ENCODE measurements at regions not wholly inside any gene's neighbourhood (a gene's known extent, or its start where the extent isn't known, plus 50 kb on each side); places are given as distances from the start of the nearest gene placed in this dataset.

GRCh38 chr6:40705354-40705753, 118.2 kb upstream of the LRFN2 start (continued):
- TF ChIP-seq GTF2I (CRISPR knock-in tag; conservative IDR thresholded peaks at IDR 0.05) (no peak), HMGA2 (CRISPR knock-in tag; IDR thresholded peaks at IDR 0.05) (no peak)

- no peak overlapping the region for H3K4me3 Mint-ChIP-seq
- DNase-seq (ENCODE audit: low spot score) (no peak), ATAC-seq (no peak)
- H3K27me3 Mint-ChIP-seq (ENCODE audit: low read depth) = peaks cover 3% of the 10 kb centered on the region
- peaks cover 26% of the 10 kb centered on the region for H3K4me1 Mint-ChIP-seq
- no peak overlapping the region for H3K27ac Mint-ChIP-seq
- no peaks in the 10 kb centered on the region; the same call in 1 of the 2 replicates for H3K9me3 Mint-ChIP-seq
- H3K36me3 Mint-ChIP-seq = no peaks in the 10 kb centered on the region
- TF ChIP-seq ZMAT4 (CRISPR knock-in tag; IDR thresholded peaks at IDR 0.05) (no peak), ATF6 (CRISPR knock-in tag; IDR thresholded peaks at IDR 0.05) (no peak), AR (CRISPR knock-in tag; IDR thresholded peaks at IDR 0.05) (no peak), CREB1 (CRISPR knock-in tag; IDR thresholded peaks at IDR 0.05) (no peak), MYBL2 (CRISPR knock-in tag; IDR thresholded peaks at IDR 0.05) (no peak), ZNF423 (CRISPR knock-in tag; IDR thresholded peaks at IDR 0.05) (no peak), ELF4 (CRISPR knock-in tag; IDR thresholded peaks at IDR 0.05; ENCODE audit: low read depth) (no peak), JUN (CRISPR knock-in tag; IDR thresholded peaks at IDR 0.05) (no peak), FOXK1 (CRISPR knock-in tag; IDR thresholded peaks at IDR 0.05) (no peak), USF1 (CRISPR knock-in tag; IDR thresholded peaks at IDR 0.05) (no peak), GTF2I (CRISPR knock-in tag; conservative IDR thresholded peaks at IDR 0.05) (no peak), USF2 (CRISPR knock-in tag; IDR thresholded peaks at IDR 0.05) (no peak), NR2C2 (CRISPR knock-in tag; IDR thresholded peaks at IDR 0.05) (no peak), ZNF512 (CRISPR knock-in tag; IDR thresholded peaks at IDR 0.05; ENCODE audit: borderline replicate concordance) (no peak), ZNF219 (CRISPR knock-in tag; IDR thresholded peaks at IDR 0.05; ENCODE audit: borderline replicate concordance) (no peak), MXD4 (CRISPR knock-in tag; IDR thresholded peaks at IDR 0.05; ENCODE audit: borderline replicate concordance) (no peak), NFYB (CRISPR knock-in tag; conservative IDR thresholded peaks at IDR 0.05; ENCODE audit: low read depth) (no peak)
- TF ChIP-seq, protein P1, sequence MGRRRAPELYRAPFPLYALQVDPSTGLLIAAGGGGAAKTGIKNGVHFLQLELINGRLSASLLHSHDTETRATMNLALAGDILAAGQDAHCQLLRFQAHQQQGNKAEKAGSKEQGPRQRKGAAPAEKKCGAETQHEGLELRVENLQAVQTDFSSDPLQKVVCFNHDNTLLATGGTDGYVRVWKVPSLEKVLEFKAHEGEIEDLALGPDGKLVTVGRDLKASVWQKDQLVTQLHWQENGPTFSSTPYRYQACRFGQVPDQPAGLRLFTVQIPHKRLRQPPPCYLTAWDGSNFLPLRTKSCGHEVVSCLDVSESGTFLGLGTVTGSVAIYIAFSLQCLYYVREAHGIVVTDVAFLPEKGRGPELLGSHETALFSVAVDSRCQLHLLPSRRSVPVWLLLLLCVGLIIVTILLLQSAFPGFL (CRISPR knock-in tag; IDR thresholded peaks at IDR 0.05; ENCODE audit: borderline replicate concordance) = no peak
- TF ChIP-seq, protein P2, sequence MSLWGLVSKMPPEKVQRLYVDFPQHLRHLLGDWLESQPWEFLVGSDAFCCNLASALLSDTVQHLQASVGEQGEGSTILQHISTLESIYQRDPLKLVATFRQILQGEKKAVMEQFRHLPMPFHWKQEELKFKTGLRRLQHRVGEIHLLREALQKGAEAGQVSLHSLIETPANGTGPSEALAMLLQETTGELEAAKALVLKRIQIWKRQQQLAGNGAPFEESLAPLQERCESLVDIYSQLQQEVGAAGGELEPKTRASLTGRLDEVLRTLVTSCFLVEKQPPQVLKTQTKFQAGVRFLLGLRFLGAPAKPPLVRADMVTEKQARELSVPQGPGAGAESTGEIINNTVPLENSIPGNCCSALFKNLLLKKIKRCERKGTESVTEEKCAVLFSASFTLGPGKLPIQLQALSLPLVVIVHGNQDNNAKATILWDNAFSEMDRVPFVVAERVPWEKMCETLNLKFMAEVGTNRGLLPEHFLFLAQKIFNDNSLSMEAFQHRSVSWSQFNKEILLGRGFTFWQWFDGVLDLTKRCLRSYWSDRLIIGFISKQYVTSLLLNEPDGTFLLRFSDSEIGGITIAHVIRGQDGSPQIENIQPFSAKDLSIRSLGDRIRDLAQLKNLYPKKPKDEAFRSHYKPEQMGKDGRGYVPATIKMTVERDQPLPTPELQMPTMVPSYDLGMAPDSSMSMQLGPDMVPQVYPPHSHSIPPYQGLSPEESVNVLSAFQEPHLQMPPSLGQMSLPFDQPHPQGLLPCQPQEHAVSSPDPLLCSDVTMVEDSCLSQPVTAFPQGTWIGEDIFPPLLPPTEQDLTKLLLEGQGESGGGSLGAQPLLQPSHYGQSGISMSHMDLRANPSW (CRISPR knock-in tag; conservative IDR thresholded peaks at IDR 0.05; ENCODE audit: low read depth) = no peak
- POLR2A ChIA-PET = no interaction called here
- CTCF ChIA-PET = interaction anchor here (1.0 kb wide), 1 partner anchor 11 kb away, joined by 3 read pairs; no protein-coding TSS in a partner anchor
Measured at GRCh38 chr6:40701352-40702007, 114.3 kb upstream of the LRFN2 start.
